MM.1S (cell line): ENCODE measurements at regions not wholly inside any gene's neighbourhood (a gene's known extent, or its start where the extent isn't known, plus 50 kb on each side); places are given as distances from the start of the nearest gene placed in this dataset.

Source experiments
- DNase-seq: peaks from one replicate; pipeline ENCODE4 v3.0.0-alpha.2; 2015
- H2AFZ ChIP-seq: fragments of 300-600 bp; sonication (generic); 2 replicates; pipeline ENCODE4 v1.6.0; 2016; ENCODE audit warnings: antibody characterized with exemption, low read length
- H3F3A ChIP-seq: fragments of 300-600 bp; sonication (generic); 2 replicates; pipeline ENCODE4 v1.6.1; 2016; ENCODE audit warnings: mild to moderate bottlenecking, antibody characterized with exemption, low read length, moderate library complexity, mixed read lengths; ENCODE audit not compliant: insufficient read depth
- H3K27ac ChIP-seq: fragments of 300-600 bp; sonication (generic); 2 replicates; pipeline ENCODE4 v1.5.1; 2016; ENCODE audit warnings: mild to moderate bottlenecking, low read length
- H3K27me3 ChIP-seq: fragments of 300-600 bp; sonication (generic); replicated peaks from 2 replicates; pipeline ENCODE4 v1.6.0; 2016; ENCODE audit warnings: low read length; ENCODE audit not compliant: insufficient read depth
- H3K36me3 ChIP-seq: fragments of 300-600 bp; sonication (generic); replicated peaks from 2 replicates; pipeline ENCODE4 v1.6.1; 2016; ENCODE audit warnings: mild to moderate bottlenecking, low read length, mixed read lengths; ENCODE audit not compliant: insufficient read depth
- H3K4me1 ChIP-seq: fragments of 300-600 bp; sonication (generic); 2 replicates; pipeline ENCODE4 v1.6.1; 2016; ENCODE audit warnings: low read length, mixed read lengths
- H3K4me2 ChIP-seq: fragments of 300-600 bp; sonication (generic); 2 replicates; pipeline ENCODE4 v1.6.0; 2016; ENCODE audit warnings: low read depth, low read length
- H3K4me3 ChIP-seq: fragments of 300-600 bp; sonication (generic); 2 replicates; pipeline ENCODE4 v1.5.1; 2016; ENCODE audit warnings: low read length, mixed read lengths
- H3K79me2 ChIP-seq: fragments of 300-600 bp; sonication (generic); 2 replicates; pipeline ENCODE4 v1.6.1; 2016; ENCODE audit warnings: mixed run types, low read length, mixed read lengths
- H3K9ac ChIP-seq: fragments of 300-600 bp; sonication (generic); 2 replicates; pipeline ENCODE4 v1.6.1; 2016; ENCODE audit warnings: low read length, mixed read lengths
- H3K9me2 ChIP-seq: fragments of 300-600 bp; sonication (generic); replicated peaks from 2 replicates; pipeline ENCODE4 v1.6.1; 2016; ENCODE audit warnings: mild to moderate bottlenecking, low read length, mixed read lengths; ENCODE audit not compliant: insufficient read depth
- H3K9me3 ChIP-seq: fragments of 300-600 bp; sonication (generic); replicated peaks from 2 replicates; pipeline ENCODE4 v1.6.1; 2016; ENCODE audit warnings: mild to moderate bottlenecking, low read length, mixed read lengths; ENCODE audit not compliant: insufficient read depth
- H4K20me1 ChIP-seq: fragments of 300-600 bp; sonication (generic); 2 replicates; pipeline ENCODE4 v1.6.1; 2016; ENCODE audit warnings: mild to moderate bottlenecking, low read length, moderate library complexity, mixed read lengths; ENCODE audit not compliant: insufficient read depth
- EZH2 ChIP-seq: fragments of 300-600 bp; sonication (generic); optimal IDR thresholded peaks from 2 replicates; pipeline ENCODE3; 2017; ENCODE audit warnings: low read depth, mild to moderate bottlenecking, antibody characterized with exemption, low read length, mixed read lengths
- EZH2phosphoT487 ChIP-seq: fragments of 300-600 bp; sonication (generic); IDR thresholded peaks from 2 replicates; pipeline ENCODE4 v1.6.1; 2018; ENCODE audit warnings: antibody characterized with exemption, low read length
- TF ChIP-seq, protein P1 (sequence below): fragments of 300-600 bp; sonication (generic); IDR thresholded peaks from 2 replicates; pipeline ENCODE4 v1.5.1; 2016; ENCODE audit warnings: antibody characterized with exemption, low read length, mixed read lengths

DNA sequence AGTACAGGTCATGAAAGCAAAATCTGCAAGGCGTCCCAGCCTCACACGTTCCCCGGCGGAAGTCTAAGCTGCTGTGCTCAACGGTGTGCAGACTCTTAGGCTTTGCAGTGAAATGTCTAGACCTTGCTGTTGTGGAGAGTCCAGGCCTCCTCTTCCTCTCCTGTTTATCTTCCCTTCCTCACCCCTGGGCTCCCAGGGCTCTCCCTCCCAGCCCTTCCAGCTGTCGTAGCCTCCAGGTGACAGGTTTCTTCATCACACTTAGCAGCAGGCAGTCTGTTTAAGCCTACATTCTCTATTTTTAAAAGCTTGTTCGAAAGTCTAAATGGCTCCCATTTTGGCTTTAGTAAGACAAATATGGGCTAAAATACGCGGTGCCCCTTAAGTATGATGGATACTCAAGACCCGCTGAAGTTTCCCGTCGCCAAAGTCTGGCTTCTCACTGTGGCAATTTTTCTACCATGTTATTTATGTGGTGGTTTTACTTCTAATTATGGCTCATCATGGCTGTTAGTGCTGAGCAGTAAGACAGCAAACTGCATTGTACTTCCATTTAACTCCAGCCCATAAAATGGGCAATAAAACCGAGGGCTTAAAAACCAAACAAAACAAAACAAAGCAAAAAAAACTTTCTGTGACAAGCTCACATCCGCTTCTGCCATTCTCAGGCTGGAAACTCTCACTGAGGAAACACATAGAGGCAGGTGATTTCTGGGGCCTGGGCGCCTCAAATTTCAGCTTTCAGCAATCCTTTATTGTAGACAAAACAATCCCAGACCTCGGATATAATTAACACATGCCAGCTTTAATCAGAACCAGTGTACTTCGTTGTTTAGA, 243.2 kb downstream of the SNX10 start:
- Histone ChIP-seq H3K4me1 (no peaks in the 10 kb centered on the region), H3K79me2 (no peaks in the 10 kb centered on the region), H3K9ac (no peak overlapping the region), H2AFZ (no peak overlapping the region), H3K4me3 (no peak overlapping the region), H3K27ac (no peak overlapping the region), H3K9me3 (no peaks in the 10 kb centered on the region), H3K27me3 (no peaks in the 10 kb centered on the region), H3F3A (no peaks in the 10 kb centered on the region), H3K4me2 (no peak overlapping the region), H3K36me3 (no peaks in the 10 kb centered on the region), H4K20me1 (no peaks in the 10 kb centered on the region), H3K9me2 (no peaks in the 10 kb centered on the region)
- TF ChIP-seq EZH2phosphoT487 (no peak), EZH2 (no peak)
- TF ChIP-seq, protein P1, sequence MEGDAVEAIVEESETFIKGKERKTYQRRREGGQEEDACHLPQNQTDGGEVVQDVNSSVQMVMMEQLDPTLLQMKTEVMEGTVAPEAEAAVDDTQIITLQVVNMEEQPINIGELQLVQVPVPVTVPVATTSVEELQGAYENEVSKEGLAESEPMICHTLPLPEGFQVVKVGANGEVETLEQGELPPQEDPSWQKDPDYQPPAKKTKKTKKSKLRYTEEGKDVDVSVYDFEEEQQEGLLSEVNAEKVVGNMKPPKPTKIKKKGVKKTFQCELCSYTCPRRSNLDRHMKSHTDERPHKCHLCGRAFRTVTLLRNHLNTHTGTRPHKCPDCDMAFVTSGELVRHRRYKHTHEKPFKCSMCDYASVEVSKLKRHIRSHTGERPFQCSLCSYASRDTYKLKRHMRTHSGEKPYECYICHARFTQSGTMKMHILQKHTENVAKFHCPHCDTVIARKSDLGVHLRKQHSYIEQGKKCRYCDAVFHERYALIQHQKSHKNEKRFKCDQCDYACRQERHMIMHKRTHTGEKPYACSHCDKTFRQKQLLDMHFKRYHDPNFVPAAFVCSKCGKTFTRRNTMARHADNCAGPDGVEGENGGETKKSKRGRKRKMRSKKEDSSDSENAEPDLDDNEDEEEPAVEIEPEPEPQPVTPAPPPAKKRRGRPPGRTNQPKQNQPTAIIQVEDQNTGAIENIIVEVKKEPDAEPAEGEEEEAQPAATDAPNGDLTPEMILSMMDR: no peak
- no peak for DNase-seq

DNA sequence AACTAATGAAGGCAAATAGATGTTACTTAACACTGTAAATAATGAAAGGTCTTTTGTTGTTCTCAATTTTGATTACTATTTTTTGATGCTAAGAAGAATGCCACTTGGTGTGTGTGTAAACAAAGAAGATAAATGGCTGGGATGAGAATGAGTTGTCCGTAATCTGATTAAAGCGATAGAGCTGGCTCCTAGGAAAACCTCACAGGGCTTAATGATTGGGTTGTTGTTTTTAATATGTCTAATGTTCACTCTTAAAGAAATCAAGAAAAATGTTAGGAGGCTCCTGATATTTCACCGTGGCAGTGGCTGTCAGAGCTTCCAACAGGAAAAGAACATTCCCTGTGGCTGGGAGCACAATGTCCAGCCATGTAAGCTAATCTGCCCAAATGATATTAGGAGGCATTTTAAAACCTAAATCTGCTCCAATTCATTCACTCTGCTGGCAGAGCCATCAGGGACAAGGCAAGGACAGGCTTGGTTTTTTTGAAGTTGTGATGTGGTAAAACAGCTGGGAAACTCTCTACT, 243.9 kb downstream of the SNX10 start:
- Histone ChIP-seq H3K9ac (no peak overlapping the region), H3K9me3 (no peaks in the 10 kb centered on the region), H2AFZ (no peak overlapping the region), H3K27ac (no peak overlapping the region), H3K9me2 (no peaks in the 10 kb centered on the region), H3F3A (no peaks in the 10 kb centered on the region), H4K20me1 (no peaks in the 10 kb centered on the region), H3K36me3 (no peaks in the 10 kb centered on the region), H3K79me2 (no peaks in the 10 kb centered on the region), H3K27me3 (no peaks in the 10 kb centered on the region), H3K4me1 (no peaks in the 10 kb centered on the region), H3K4me3 (no peak overlapping the region), H3K4me2 (no peak overlapping the region)
- TF ChIP-seq EZH2phosphoT487 (no peak), EZH2 (no peak)
- TF ChIP-seq, protein P1: no peak
- no peak for DNase-seq

DNA sequence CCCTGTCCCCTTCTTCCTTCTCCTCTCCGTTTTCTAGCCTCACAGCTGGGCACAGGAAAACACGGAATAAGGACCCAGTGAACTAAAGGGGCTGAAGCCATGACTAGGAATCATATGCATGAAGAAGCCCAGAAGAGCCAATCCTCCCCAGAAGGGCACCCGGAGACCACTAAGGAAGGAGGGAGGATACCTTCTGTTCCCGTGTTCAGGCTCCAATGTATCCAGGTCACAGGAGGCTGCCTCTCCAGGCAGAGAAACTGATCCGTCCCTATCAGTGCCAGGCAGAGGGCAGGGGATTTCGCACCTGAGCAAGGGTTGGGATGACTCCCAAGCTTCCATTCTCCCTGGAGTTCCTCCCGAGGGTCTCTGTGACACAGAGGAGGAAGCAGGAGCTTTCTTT, 246.6 kb downstream of the SNX10 start:
- no peak for DNase-seq
- no peak for TF ChIP-seq EZH2
- TF ChIP-seq, protein P1: no peak
- no peak for TF ChIP-seq EZH2phosphoT487
- no peak overlapping the region for H3K4me3 ChIP-seq

More for the DNA sequence above, 246.6 kb downstream of the SNX10 start:
- H4K20me1 ChIP-seq: no peaks in the 10 kb centered on the region
- no peaks in the 10 kb centered on the region for H3K9me3 ChIP-seq
- H3K36me3 ChIP-seq: no peaks in the 10 kb centered on the region
- no peak overlapping the region for H3K27ac ChIP-seq
- H3K9ac ChIP-seq: no peak overlapping the region
- no peak overlapping the region for H2AFZ ChIP-seq
- no peaks in the 10 kb centered on the region for H3K4me1 ChIP-seq
- H3K79me2 ChIP-seq: no peaks in the 10 kb centered on the region
- H3K9me2 ChIP-seq: no peaks in the 10 kb centered on the region
- H3K27me3 ChIP-seq: no peaks in the 10 kb centered on the region
- H3F3A ChIP-seq: no peaks in the 10 kb centered on the region
- H3K4me2 ChIP-seq: no peak overlapping the region
